H9 (cell line): ENCODE measurements at regions not wholly inside any gene's neighbourhood (a gene's known extent, or its start where the extent isn't known, plus 50 kb on each side); places are given as distances from the start of the nearest gene placed in this dataset.

Experiments
- DNase-seq: peaks from one replicate; pipeline ENCODE4 v3.0.0-alpha.2; 2017
- H2AFZ ChIP-seq: one replicate; pipeline ENCODE4 v1.6.1; 2013; ENCODE audit warnings: mild to moderate bottlenecking, low read length, control low read depth, moderate library complexity
- H2AK5ac ChIP-seq: 2 replicates; pipeline ENCODE4 v1.6.1; 2013; ENCODE audit warnings: low read length, control low read depth, mixed read lengths; ENCODE audit not compliant: insufficient read length
- H2BK120ac ChIP-seq: one replicate; pipeline ENCODE4 v1.6.1; 2013; ENCODE audit warnings: low read depth, mild to moderate bottlenecking, low read length, control low read depth, inconsistent platforms; ENCODE audit not compliant: poor library complexity, severe bottlenecking
- H2BK12ac ChIP-seq: 2 replicates; pipeline ENCODE4 v1.6.1; 2013; ENCODE audit warnings: low read length, control low read depth, mixed read lengths, low read depth; ENCODE audit not compliant: insufficient read length
- H2BK15ac ChIP-seq: 2 replicates; pipeline ENCODE4 v1.6.1; 2013; ENCODE audit warnings: low read depth, low read length, control low read depth
- H2BK20ac ChIP-seq: one replicate; pipeline ENCODE4 v1.6.1; 2013; ENCODE audit warnings: low read depth, mild to moderate bottlenecking, low read length, control low read depth, inconsistent platforms; ENCODE audit not compliant: poor library complexity, severe bottlenecking
- H2BK5ac ChIP-seq: 2 replicates; pipeline ENCODE4 v1.6.1; 2013; ENCODE audit warnings: low read length, control low read depth, mixed read lengths; ENCODE audit not compliant: insufficient read length
- H3K14ac ChIP-seq: 2 replicates; pipeline ENCODE4 v1.6.1; 2013; ENCODE audit warnings: low read length, control low read depth; ENCODE audit not compliant: insufficient read depth
- H3K18ac ChIP-seq: 2 replicates; pipeline ENCODE4 v1.6.1; 2013; ENCODE audit warnings: low read depth, mild to moderate bottlenecking, mixed read lengths, low read length, control low read depth; ENCODE audit not compliant: insufficient read length
- H3K23ac ChIP-seq: 2 replicates; pipeline ENCODE4 v1.6.1; 2013; ENCODE audit warnings: low read length, control low read depth, mixed read lengths, low read depth; ENCODE audit not compliant: insufficient read length
- H3K23me2 ChIP-seq: 2 replicates; pipeline ENCODE4 v1.6.1; 2013; ENCODE audit warnings: low read depth, mild to moderate bottlenecking, mixed read lengths, low read length, control low read depth; ENCODE audit not compliant: insufficient read length, poor library complexity, severe bottlenecking
- H3K27ac ChIP-seq: 2 replicates; pipeline ENCODE4 v1.5.1; 2013; ENCODE audit warnings: low read length, control low read depth, mixed read lengths, low read depth; ENCODE audit not compliant: insufficient read length
- H3K27me3 ChIP-seq: 2 replicates; pipeline ENCODE4 v1.6.1; 2013; ENCODE audit warnings: low read length, control low read depth, inconsistent platforms; ENCODE audit not compliant: insufficient read depth
- H3K4ac ChIP-seq: 2 replicates; pipeline ENCODE4 v1.6.1; 2013; ENCODE audit warnings: low read depth, mild to moderate bottlenecking, control low read depth, inconsistent platforms, low read length, moderate library complexity
- H3K4me1 ChIP-seq: 2 replicates; pipeline ENCODE4 v1.6.1; 2013; ENCODE audit warnings: low read length, control low read depth, inconsistent platforms; ENCODE audit not compliant: insufficient read depth
- H3K4me2 ChIP-seq: 2 replicates; pipeline ENCODE4 v1.6.1; 2013; ENCODE audit warnings: low read length, control low read depth, mixed read lengths; ENCODE audit not compliant: insufficient read length, insufficient read depth
- H3K56ac ChIP-seq: 2 replicates; pipeline ENCODE4 v1.6.1; 2013; ENCODE audit warnings: low read depth, mild to moderate bottlenecking, mixed read lengths, low read length, control low read depth; ENCODE audit not compliant: insufficient read length
- H3K79me1 ChIP-seq: 2 replicates; pipeline ENCODE4 v1.6.1; 2013; ENCODE audit warnings: low read depth, mild to moderate bottlenecking, moderate library complexity, low read length, control low read depth, inconsistent platforms; ENCODE audit not compliant: insufficient read depth, poor library complexity, severe bottlenecking
- H3K79me2 ChIP-seq: 2 replicates; pipeline ENCODE4 v1.6.1; 2013; ENCODE audit warnings: low read length, control low read depth, inconsistent platforms; ENCODE audit not compliant: insufficient read depth
- H3K9ac ChIP-seq: 2 replicates; pipeline ENCODE4 v1.6.1; 2013; ENCODE audit warnings: low read length, control low read depth, mixed read lengths; ENCODE audit not compliant: insufficient read length; ENCODE audit errors: extremely low read depth
- H3K9me3 ChIP-seq: one replicate; pipeline ENCODE4 v1.6.1; 2013; ENCODE audit warnings: low read depth, low read length, inconsistent platforms; ENCODE audit not compliant: control insufficient read depth
- H3T11ph ChIP-seq: one replicate; pipeline ENCODE4 v1.6.1; 2013; ENCODE audit warnings: mild to moderate bottlenecking, low read length, control low read depth, inconsistent platforms
- H4K20me1 ChIP-seq: one replicate; pipeline ENCODE4 v1.6.1; 2013; ENCODE audit not compliant: control insufficient read depth, insufficient read length, insufficient read depth
- H4K5ac ChIP-seq: 2 replicates; pipeline ENCODE4 v1.6.1; 2013; ENCODE audit warnings: low read depth, mild to moderate bottlenecking, mixed read lengths, low read length, control low read depth; ENCODE audit not compliant: insufficient read length
- H4K8ac ChIP-seq: replicated peaks from 2 replicates; pipeline ENCODE4 v1.6.1; 2013; ENCODE audit warnings: low read length, control low read depth, mixed read lengths, low read depth; ENCODE audit not compliant: insufficient read length
- H4K91ac ChIP-seq: 2 replicates; pipeline ENCODE4 v1.6.1; 2013; ENCODE audit warnings: low read depth, mild to moderate bottlenecking, moderate library complexity, mixed read lengths, low read length, control low read depth; ENCODE audit not compliant: insufficient read length
- H3K27ac Mint-ChIP-seq, 3 experiments: 2 replicates in 2 of 3; 3 replicates in 1 of 3; pipeline ENCODE4 v1.8.0; 2020 to 2021; ENCODE audit warnings: mixed read lengths in 3 of 3, mild to moderate bottlenecking in 1 of 3, moderate library complexity in 1 of 3
- H3K27me3 Mint-ChIP-seq: 2 replicates; pipeline ENCODE4 v1.8.0; 2021; ENCODE audit warnings: low read depth, mild to moderate bottlenecking, moderate library complexity, mixed read lengths
- H3K36me3 Mint-ChIP-seq, 3 experiments: 2 replicates in 2 of 3; 3 replicates in 1 of 3; pipeline ENCODE4 v1.8.0; 2020 to 2021; ENCODE audit warnings: low read depth in 3 of 3, mixed read lengths in 3 of 3; ENCODE audit not compliant: insufficient read depth in 1 of 3
- H3K4me1 Mint-ChIP-seq, 2 experiments: 2 replicates each; pipeline ENCODE4 v1.8.0; 2020; ENCODE audit warnings: mixed read lengths in 2 of 2
- H3K4me3 Mint-ChIP-seq, 2 experiments: 2 replicates in 1 of 2; 3 replicates in 1 of 2; pipeline ENCODE4 v1.8.0; 2020 to 2021; ENCODE audit warnings: mild to moderate bottlenecking in 2 of 2, mixed read lengths in 2 of 2, moderate library complexity in 1 of 2
- H3K9me3 Mint-ChIP-seq, 2 experiments: 2 replicates in 1 of 2; 3 replicates in 1 of 2; pipeline ENCODE4 v1.8.0; 2020; ENCODE audit warnings: mild to moderate bottlenecking in 2 of 2, mixed read lengths in 2 of 2, moderate library complexity in 1 of 2
- WGBS: extraction: QIAGEN DNeasy Blood & Tissue Kit; methylation state at CpG from one replicate; pipeline ENCODE4 v1.1.7; 2013; ENCODE audit warnings: missing lambda C conversion rate, low lambda C conversion rate, mixed read lengths; ENCODE audit not compliant: insufficient read length; ENCODE audit errors: extremely low coverage; 5-methylcytosine and 5-hydroxymethylcytosine counted together
- TF ChIP-seq, protein P1 (sequence below): fragments of 200-600 bp; sonication (generic); conservative IDR thresholded peaks from 3 replicates; pipeline ENCODE4 v1.8.0; 2021; ENCODE audit warnings: antibody characterized with exemption, mild to moderate bottlenecking

DNA sequence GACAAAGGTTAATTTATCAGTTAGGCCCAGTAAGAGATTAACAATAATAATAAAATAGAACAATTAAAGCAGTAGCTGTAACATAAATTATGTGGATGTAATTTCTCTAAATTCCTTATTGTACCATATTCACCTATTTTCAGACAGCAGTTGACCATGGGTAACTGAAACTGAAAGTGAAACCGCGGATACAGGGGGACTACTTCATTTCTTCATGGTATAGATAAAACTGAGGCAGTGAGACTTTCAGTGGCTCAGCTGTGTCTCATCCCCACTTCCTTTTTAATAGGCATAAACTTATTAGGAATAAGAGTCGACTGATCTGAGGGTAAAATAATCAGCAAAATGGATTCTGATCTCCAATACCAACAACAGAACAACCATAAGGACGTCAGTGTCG, 174.0 kb upstream of the WWC1 start:
- WGBS, result no CpG with 5 or more reads among the region's 5 CpGs
- Mint-ChIP-seq H3K27me3 (peaks cover 2% of the 10 kb centered on the region; the same call in 1 of the 2 replicates), H3K4me3 (no peak overlapping the region), H3K36me3 (no peaks in the 10 kb centered on the region), H3K9me3 (peaks cover 0 to 2% of the 10 kb centered on the region in 2 experiments; a peak in 2 of 5 replicates), H3K4me1 (peaks cover 20 to 26% of the 10 kb centered on the region in 2 experiments), H3K27ac (no peak overlapping the region)
- H3K79me2 ChIP-seq, result no peaks in the 10 kb centered on the region
- H3K23ac ChIP-seq, result no peak overlapping the region
- H2BK20ac ChIP-seq, result no peak overlapping the region
- H3K14ac ChIP-seq, result no peak overlapping the region
- H3K27me3 ChIP-seq, result no peaks in the 10 kb centered on the region
- no peak overlapping the region for H3K4ac ChIP-seq
- TF ChIP-seq, protein P1, sequence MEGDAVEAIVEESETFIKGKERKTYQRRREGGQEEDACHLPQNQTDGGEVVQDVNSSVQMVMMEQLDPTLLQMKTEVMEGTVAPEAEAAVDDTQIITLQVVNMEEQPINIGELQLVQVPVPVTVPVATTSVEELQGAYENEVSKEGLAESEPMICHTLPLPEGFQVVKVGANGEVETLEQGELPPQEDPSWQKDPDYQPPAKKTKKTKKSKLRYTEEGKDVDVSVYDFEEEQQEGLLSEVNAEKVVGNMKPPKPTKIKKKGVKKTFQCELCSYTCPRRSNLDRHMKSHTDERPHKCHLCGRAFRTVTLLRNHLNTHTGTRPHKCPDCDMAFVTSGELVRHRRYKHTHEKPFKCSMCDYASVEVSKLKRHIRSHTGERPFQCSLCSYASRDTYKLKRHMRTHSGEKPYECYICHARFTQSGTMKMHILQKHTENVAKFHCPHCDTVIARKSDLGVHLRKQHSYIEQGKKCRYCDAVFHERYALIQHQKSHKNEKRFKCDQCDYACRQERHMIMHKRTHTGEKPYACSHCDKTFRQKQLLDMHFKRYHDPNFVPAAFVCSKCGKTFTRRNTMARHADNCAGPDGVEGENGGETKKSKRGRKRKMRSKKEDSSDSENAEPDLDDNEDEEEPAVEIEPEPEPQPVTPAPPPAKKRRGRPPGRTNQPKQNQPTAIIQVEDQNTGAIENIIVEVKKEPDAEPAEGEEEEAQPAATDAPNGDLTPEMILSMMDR, result no peak
- H4K8ac ChIP-seq, result no peak overlapping the region
- H4K5ac ChIP-seq, result no peak overlapping the region
- H3K79me1 ChIP-seq, result no peaks in the 10 kb centered on the region
- H3K18ac ChIP-seq, result no peak overlapping the region
- no peaks in the 10 kb centered on the region for H3K23me2 ChIP-seq
- H4K20me1 ChIP-seq, result no peaks in the 10 kb centered on the region
- H2BK5ac ChIP-seq, result no peak overlapping the region
- H3T11ph ChIP-seq, result no peak overlapping the region
- H3K56ac ChIP-seq, result no peak overlapping the region
- H4K91ac ChIP-seq, result no peak overlapping the region
- peaks cover 2% of the 10 kb centered on the region; the same call in 1 of the 2 replicates for H3K4me1 ChIP-seq
- no peak overlapping the region for H3K27ac ChIP-seq
- H2AFZ ChIP-seq, result no peak overlapping the region
- H2BK12ac ChIP-seq, result no peak overlapping the region
- no peaks in the 10 kb centered on the region for H3K9me3 ChIP-seq
- no peak for DNase-seq
- no peak overlapping the region for H2AK5ac ChIP-seq
- H2BK120ac ChIP-seq, result no peak overlapping the region
- no peak overlapping the region for H3K4me2 ChIP-seq
- H3K9ac ChIP-seq, result no peak overlapping the region
- H2BK15ac ChIP-seq, result no peak overlapping the region
